HG02943 (cell line): ENCODE measurements at regions not wholly inside any gene's neighbourhood (a gene's known extent, or its start where the extent isn't known, plus 50 kb on each side); places are given as distances from the start of the nearest gene placed in this dataset.
A peak's percentile ranks its signal among the peaks of the same experiment; 100 is the strongest.
"Not testable (repeated sequence)": the region's sequence is repeated elsewhere in the genome, so short reads cannot be mapped to it uniquely, and the experiment has no call there.

Source experiments
- ATAC-seq: cut with Tn5 transposase; IDR thresholded peaks from one replicate; pipeline ENCODE4 v1.9.1; 2021; ENCODE audit warnings: mild to moderate bottlenecking, low read depth, moderate library complexity; ENCODE audit not compliant: unreplicated experiment

GRCh38 chr7:65177041-65177440 lies 170.6 kb upstream of the ERV3-1 start:
- not testable (repeated sequence) for ATAC-seq

- ATAC-seq = not testable (repeated sequence)
These were observed 143.6 kb upstream of the ERV3-1 start for GRCh38 chr7:65150105-65150504.

GRCh38 chr7:65146118-65146914 lies 139.8 kb upstream of the ERV3-1 start:
- ATAC-seq = not testable (repeated sequence)

DNA sequence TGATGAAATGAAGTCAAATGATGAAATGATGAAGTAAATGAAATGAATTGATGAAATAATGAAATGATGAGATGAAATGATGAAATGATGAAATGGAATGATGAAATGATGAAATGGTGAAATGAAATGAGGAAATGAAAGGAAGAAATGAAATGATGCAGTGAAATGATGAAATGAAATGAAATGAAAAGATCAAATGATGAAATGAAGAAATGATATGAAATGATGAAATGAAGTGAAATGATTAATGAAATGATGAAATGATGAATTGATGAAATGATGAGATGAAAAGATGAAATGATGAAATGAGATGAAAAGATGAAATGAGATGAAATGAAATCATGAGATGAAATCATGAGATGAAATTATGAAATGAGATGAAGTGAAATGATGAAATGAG lies 139.2 kb upstream of the ERV3-1 start:
- not testable (repeated sequence) for ATAC-seq

DNA sequence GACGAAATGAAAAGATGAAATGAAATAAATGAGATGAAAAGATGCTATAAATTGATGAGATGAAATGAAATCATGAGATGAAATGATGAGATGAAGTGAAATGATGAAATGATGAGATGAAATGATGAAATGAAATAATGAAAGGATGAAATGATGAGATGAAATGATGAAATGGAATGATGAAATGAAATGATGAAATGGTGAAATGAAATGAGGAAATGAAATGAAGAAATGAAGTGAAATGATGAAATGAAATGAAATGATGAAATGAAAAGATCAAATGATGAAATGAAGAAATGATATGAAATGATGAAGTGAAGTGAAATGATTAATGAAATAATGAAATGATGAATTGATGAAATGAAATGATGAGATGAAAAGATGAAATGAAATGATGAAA lies 138.5 kb upstream of the ERV3-1 start:
- ATAC-seq = not testable (repeated sequence)

DNA sequence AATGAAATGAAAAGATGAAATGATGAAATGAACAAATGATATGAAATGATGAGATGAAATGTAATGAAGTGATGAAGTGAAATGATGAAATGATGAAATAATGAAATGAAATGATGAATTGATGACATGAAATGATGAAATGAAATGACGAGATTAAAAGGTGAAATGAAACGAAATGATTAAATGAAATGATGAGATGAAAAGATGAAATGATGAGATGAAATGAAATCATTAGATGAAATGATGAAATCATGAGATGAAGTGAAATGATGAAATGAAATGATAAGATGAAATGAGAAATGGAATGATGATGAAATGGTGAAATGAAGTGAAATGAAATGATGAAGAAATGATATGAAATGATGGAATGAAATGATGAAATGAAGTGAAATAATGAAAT lies 138.1 kb upstream of the ERV3-1 start:
- not testable (repeated sequence) for ATAC-seq

- not testable (repeated sequence) for ATAC-seq
These were observed 137.6 kb upstream of the ERV3-1 start for GRCh38 chr7:65144119-65144518.

DNA sequence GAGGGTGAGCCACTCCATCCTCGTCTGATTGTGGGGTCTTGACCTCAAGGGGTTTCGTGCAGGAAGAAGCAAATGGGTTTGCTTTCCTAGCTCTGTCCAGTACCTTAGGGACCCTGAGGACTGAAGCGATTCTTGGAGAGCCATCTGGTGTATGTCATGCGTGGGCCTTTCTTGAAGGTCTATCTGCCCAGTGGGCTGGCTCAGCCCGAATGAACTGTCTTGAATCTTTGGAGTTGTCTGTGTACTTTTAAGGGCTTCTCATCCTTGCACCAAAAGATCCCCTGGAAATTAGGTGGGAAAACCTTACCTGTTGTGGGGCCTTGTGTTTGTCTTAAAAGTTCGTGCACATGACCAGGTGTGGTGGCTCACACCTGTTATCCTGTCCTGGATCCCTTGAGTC lies 135.4 kb upstream of the ERV3-1 start:
- not testable (repeated sequence) for ATAC-seq

DNA sequence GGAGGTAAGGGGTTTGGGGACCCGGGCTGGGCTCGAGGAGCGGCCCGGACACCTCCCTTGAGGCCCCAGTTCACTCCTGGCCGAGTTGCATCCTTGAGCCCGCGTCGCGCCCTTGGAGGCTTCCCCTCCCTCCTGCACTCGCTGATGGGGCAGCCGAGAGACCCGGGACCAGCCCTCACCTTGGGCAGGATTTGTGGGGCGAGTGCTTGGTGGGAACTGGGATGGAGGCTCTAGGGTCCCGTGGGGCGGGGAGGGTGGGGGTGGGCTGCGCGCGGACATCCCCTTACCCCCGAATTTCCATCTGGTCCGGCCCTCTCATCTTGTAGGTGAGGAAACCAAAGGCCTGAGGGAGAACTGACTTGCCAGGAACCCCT lies 134.9 kb upstream of the ERV3-1 start:
- not testable (repeated sequence) for ATAC-seq

- ATAC-seq = not testable (repeated sequence)
These were observed 134.3 kb upstream of the ERV3-1 start for GRCh38 chr7:65140543-65141404.

DNA sequence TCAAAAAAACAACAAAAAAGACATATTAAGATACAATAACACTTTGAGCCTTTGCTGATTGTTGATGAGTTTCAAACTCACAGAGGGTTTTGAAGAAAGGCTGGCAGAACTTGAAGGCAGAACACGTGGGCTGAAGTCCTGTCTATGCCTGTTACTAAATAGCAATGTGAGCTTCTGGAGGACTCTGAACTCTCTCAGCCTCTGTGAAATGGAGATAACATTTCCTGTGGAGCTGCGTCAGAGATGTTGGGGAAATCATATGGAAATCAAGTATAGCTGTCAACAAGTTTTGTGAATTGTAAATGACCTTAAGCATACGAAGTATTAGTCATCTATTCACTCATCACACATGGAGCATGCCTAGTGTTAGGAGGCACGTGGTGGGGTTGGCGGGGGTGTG lies 130.4 kb upstream of the ERV3-1 start:
- ATAC-seq = not testable (repeated sequence)

GRCh38 chr7:65133087-65133486 lies 126.6 kb upstream of the ERV3-1 start:
- not testable (repeated sequence) for ATAC-seq

DNA sequence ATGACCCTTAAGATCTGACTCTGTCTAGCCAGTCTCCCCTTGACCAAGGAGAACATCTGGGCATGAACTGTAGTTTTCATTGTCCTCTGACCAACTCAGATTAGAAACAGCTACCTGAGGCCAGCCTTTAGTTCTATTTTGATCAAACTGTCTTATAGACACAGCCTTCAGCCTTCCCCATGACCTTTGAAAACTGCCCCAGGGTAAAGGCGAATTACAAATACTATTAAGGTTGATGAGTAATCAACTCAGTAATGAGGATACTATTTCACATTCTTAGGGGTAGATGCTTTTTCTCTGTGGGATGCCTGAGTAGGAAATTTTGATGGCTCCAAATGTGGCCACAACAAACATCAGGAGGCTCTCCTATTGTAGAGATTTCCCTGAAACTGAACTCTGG lies 125.8 kb upstream of the ERV3-1 start:
- not testable (repeated sequence) for ATAC-seq

GRCh38 chr7:65127364-65127763 lies 120.9 kb upstream of the ERV3-1 start:
- ATAC-seq = not testable (repeated sequence)

GRCh38 chr7:65124600-65124999 lies 118.1 kb upstream of the ERV3-1 start:
- not testable (repeated sequence) for ATAC-seq

DNA sequence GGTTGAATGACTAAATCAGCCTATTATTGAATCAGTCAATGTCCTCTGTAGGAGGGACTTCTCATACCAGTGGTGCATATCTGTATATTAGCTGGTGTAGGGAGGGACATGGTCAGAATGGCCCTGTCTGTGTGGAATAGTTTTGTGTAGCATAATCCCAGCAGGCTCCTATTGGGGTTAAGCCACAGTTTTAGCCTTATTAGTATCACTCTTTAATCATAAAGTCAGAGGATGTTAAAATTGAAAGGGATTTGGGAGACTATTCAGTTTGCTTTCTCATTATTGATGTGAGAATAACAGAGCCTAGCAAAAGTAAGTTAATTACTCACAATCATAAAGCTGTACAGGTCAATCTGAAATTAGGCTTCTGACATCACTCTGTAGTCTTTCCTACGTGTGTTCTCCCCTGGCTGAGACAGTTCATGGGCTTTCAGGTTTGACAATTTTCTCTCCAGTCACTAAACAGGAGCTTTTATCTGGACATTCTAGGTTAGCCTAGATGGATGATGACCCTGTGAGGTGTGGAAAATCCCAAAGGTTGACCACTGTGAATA lies 99.2 kb upstream of the ERV3-1 start:
- not testable (repeated sequence) for ATAC-seq

- not testable (repeated sequence) for ATAC-seq
These were observed 94.0 kb upstream of the ERV3-1 start for GRCh38 chr7:65100499-65100898.

GRCh38 chr7:65081669-65082055 lies 75.2 kb upstream of the ERV3-1 start:
- ATAC-seq = not testable (repeated sequence)

- ATAC-seq = peak; percentile 100
These were observed 74.5 kb upstream of the ERV3-1 start for GRCh38 chr7:65080799-65081668.

- ATAC-seq = not testable (repeated sequence)
These were observed 68.5 kb upstream of the ERV3-1 start for GRCh38 chr7:65074959-65075358.
